ENCODE measurements at regions not wholly inside any gene's neighbourhood (a gene's known extent, or its start where the extent isn't known, plus 50 kb on each side); places are given as distances from the start of the nearest gene placed in this dataset.

GRCh38 chr13:44223770-44224444, 149.7 kb upstream of the SERP2 start:
- DNase-seq, result no peak
- no peaks in the 10 kb centered on the region for H3K36me3 ChIP-seq
- peak in 1 of 8 donors; percentile 60 for ATAC-seq
- peak overlapping the region; percentile 5 to 71 (median 63) for H3K27ac ChIP-seq
- H3K27me3 ChIP-seq, result no peaks in the 10 kb centered on the region
- H3K4me3 ChIP-seq, result no peak overlapping the region
- intact Hi-C loops (cut with DNase I), result loop anchor here in 2 of 10 donors (1.0 to 5.0 kb wide), 2 partner anchors 12 to 82 kb away; no protein-coding TSS in a partner anchor
- peaks cover 2 to 42% (median 22%) of the 10 kb centered on the region in 9 donors for H3K4me1 ChIP-seq
- 8 to 54% methylated on average over 2 of the region's 2 CpGs for WGBS, 2 donors
- TF ChIP-seq CTCF (IDR thresholded peaks at IDR 0.05), result no peak
- H3K9me3 ChIP-seq, result no peaks in the 10 kb centered on the region

- Histone ChIP-seq H3K27ac (peak overlapping the region; percentile 15 to 77 (median 67)), H3K4me3 (no peak overlapping the region), H3K36me3 (no peaks in the 10 kb centered on the region), H3K9me3 (no peaks in the 10 kb centered on the region), H3K4me1 (peaks cover 0 to 35% (median 16%) of the 10 kb centered on the region in 9 donors), H3K27me3 (no peaks in the 10 kb centered on the region)
- no peak for TF ChIP-seq CTCF (IDR thresholded peaks at IDR 0.05)
- 51 to 53% methylated on average over 2 of the region's 2 CpGs for WGBS, 2 donors
- ATAC-seq, result peak; percentile 70 to 93 (median 88)
- intact Hi-C loops (cut with DNase I), result loop anchor here in 2 of 10 donors (1.0 to 5.0 kb wide), 2 partner anchors 12 to 82 kb away; no protein-coding TSS in a partner anchor
- peak in 1 of 2 donors; percentile 25 for DNase-seq
Observed at GRCh38 chr13:44224450-44225149, 149.0 kb upstream of the SERP2 start.

GRCh38 chr13:44229371-44230030, 144.1 kb upstream of the SERP2 start:
- no peak overlapping the region for H3K27ac ChIP-seq
- H3K4me1 ChIP-seq, result peaks cover 0 to 14% (median 10%) of the 10 kb centered on the region in 9 donors
- H3K27me3 ChIP-seq, result no peaks in the 10 kb centered on the region
- whole genome bisulfite sequencing, 2 donors, result 86 to 90% methylated on average over 11 of the region's 11 CpGs
- intact Hi-C loops (cut with DNase I), result loop anchor here in 5 of 10 donors (5.0 to 10.0 kb wide), 4 partner anchors 32 to 205 kb away; no protein-coding TSS in a partner anchor
- TF ChIP-seq CTCF (IDR thresholded peaks at IDR 0.05), result no peak
- H3K36me3 ChIP-seq, result no peaks in the 10 kb centered on the region
- no peaks in the 10 kb centered on the region for H3K9me3 ChIP-seq
- DNase-seq (no peak), ATAC-seq (no peak)
- H3K4me3 ChIP-seq, result no peak overlapping the region

GRCh38 chr13:44230071-44230470, 143.6 kb upstream of the SERP2 start:
- DNase-seq, result no peak
- Histone ChIP-seq H3K27ac (no peak overlapping the region), H3K4me1 (peaks cover 0 to 14% (median 4%) of the 10 kb centered on the region in 9 donors), H3K4me3 (no peak overlapping the region), H3K9me3 (no peaks in the 10 kb centered on the region), H3K36me3 (no peaks in the 10 kb centered on the region), H3K27me3 (no peaks in the 10 kb centered on the region)
- intact Hi-C loops (cut with DNase I), result loop anchor here in 5 of 10 donors (5.0 to 10.0 kb wide), 4 partner anchors 33 to 205 kb away; no protein-coding TSS in a partner anchor
- 62 to 66% methylated on average over 7 of the region's 7 CpGs for WGBS, 2 donors
- ATAC-seq, result no peak
- TF ChIP-seq CTCF (IDR thresholded peaks at IDR 0.05), result no peak
